OCI-LY7 (cell line): ENCODE measurements at regions not wholly inside any gene's neighbourhood (a gene's known extent, or its start where the extent isn't known, plus 50 kb on each side); places are given as distances from the start of the nearest gene placed in this dataset.

Experiments
- BruUV-seq: library from RNA; stranded (reverse); fragments of 400-500 nt; replicated peaks from 2 replicates; lab custom pipeline; 2021; lab: Mats Ljungman, UMichigan
- CTCF ChIA-PET: fragments of 300-600 bp; sonication (Branson Sonifier 250); formaldehyde crosslinking; loops from one replicate; lab custom pipeline; 2022; ENCODE audit warnings: antibody characterized with exemption; ENCODE audit not compliant: unreplicated experiment; lab: Charles Lee
- POLR2A ChIA-PET: fragments of 300-600 bp; sonication (Branson Sonifier 250); formaldehyde crosslinking; loops from one replicate; lab custom pipeline; 2022; ENCODE audit warnings: antibody characterized with exemption; lab: Charles Lee
- DNase-seq: peaks from one replicate; pipeline ENCODE4 v3.0.0-alpha.2; 2015; ENCODE audit warnings: low spot score
- H2AFZ ChIP-seq: fragments of 200-600 bp; sonication (generic), shearing (Covaris generic); 2 replicates; pipeline ENCODE4 v1.6.1; 2014; ENCODE audit warnings: mild to moderate bottlenecking, antibody characterized with exemption, low read length, moderate library complexity
- H3K27ac ChIP-seq: fragments of 200-600 bp; sonication (generic); 2 replicates; pipeline ENCODE4 v1.5.1; 2014; ENCODE audit warnings: mixed run types, low read depth, mild to moderate bottlenecking, moderate library complexity, low read length, inconsistent platforms; ENCODE audit not compliant: poor library complexity, severe bottlenecking
- H3K36me3 ChIP-seq: fragments of 200-600 bp; sonication (generic); 2 replicates; pipeline ENCODE4 v1.6.1; 2014; ENCODE audit warnings: mild to moderate bottlenecking, antibody characterized with exemption, low read length, moderate library complexity, mixed read lengths; ENCODE audit not compliant: insufficient read depth
- H3K4me1 ChIP-seq: fragments of 200-600 bp; sonication (generic); 2 replicates; pipeline ENCODE4 v1.5.1; 2014; ENCODE audit warnings: mild to moderate bottlenecking, low read length; ENCODE audit not compliant: insufficient read depth, poor library complexity, severe bottlenecking
- H3K4me2 ChIP-seq: fragments of 200-600 bp; sonication (generic); 2 replicates; pipeline ENCODE4 v1.6.1; 2014; ENCODE audit warnings: mild to moderate bottlenecking, low read length
- H3K4me3 ChIP-seq: fragments of 200-600 bp; sonication (generic); 2 replicates; pipeline ENCODE4 v1.5.1; 2014; ENCODE audit warnings: mild to moderate bottlenecking, low read depth, low read length; ENCODE audit not compliant: poor library complexity, severe bottlenecking
- H3K79me2 ChIP-seq: fragments of 200-600 bp; sonication (generic); 2 replicates; pipeline ENCODE4 v1.6.1; 2016; ENCODE audit warnings: low read depth, mild to moderate bottlenecking, low read length, moderate library complexity, mixed read lengths; ENCODE audit not compliant: insufficient read depth
- H3K9me2 ChIP-seq: fragments of 200-600 bp; sonication (generic); 2 replicates; pipeline ENCODE4 v1.6.1; 2016; ENCODE audit warnings: mild to moderate bottlenecking, low read length, mixed read lengths; ENCODE audit not compliant: insufficient read depth
- H3K9me3 ChIP-seq: fragments of 200-600 bp; sonication (generic); 2 replicates; pipeline ENCODE4 v1.6.1; 2014; ENCODE audit warnings: mild to moderate bottlenecking, mixed run types, low read length, mixed read lengths
- H4K20me1 ChIP-seq: fragments of 200-600 bp; sonication (generic); 2 replicates; pipeline ENCODE4 v1.6.1; 2014; ENCODE audit warnings: mild to moderate bottlenecking, antibody characterized with exemption, low read length, moderate library complexity, mixed read lengths; ENCODE audit not compliant: insufficient read depth
- CTCF ChIP-seq: fragments of 200-600 bp; sonication (generic); conservative IDR thresholded peaks from 2 replicates; pipeline ENCODE4 v1.5.1; 2014; ENCODE audit warnings: mild to moderate bottlenecking, antibody characterized with exemption, low read length, moderate library complexity, mixed read lengths
- EZH2phosphoT487 ChIP-seq: fragments of 200-600 bp; sonication (generic); IDR thresholded peaks from 2 replicates; pipeline ENCODE4 v1.6.1; 2018; ENCODE audit warnings: low read depth, borderline replicate concordance, mild to moderate bottlenecking, mixed run types, antibody characterized with exemption, low read length, moderate library complexity, mixed read lengths
- intact Hi-C: fragments of 100-400 bp; cut with micrococcal nuclease; formaldehyde crosslinking; loops from one replicate; pipeline ENCODE4 v1.10.0; 2022; ENCODE audit not compliant: unreplicated experiment

- Histone ChIP-seq H3K4me3 (no peak overlapping the region), H3K27ac (no peak overlapping the region), H3K9me2 (no peaks in the 10 kb centered on the region), H3K9me3 (no peaks in the 10 kb centered on the region), H3K79me2 (no peaks in the 10 kb centered on the region), H4K20me1 (no peaks in the 10 kb centered on the region), H3K4me2 (no peak overlapping the region), H3K4me1 (no peaks in the 10 kb centered on the region), H3K36me3 (no peaks in the 10 kb centered on the region), H2AFZ (no peak overlapping the region)
- intact Hi-C loops, result no loop called here
- ChIA-PET POLR2A (no interaction called here), CTCF (no interaction called here)
- no peak for DNase-seq
- TF ChIP-seq EZH2phosphoT487, result no peak
- no peak for TF ChIP-seq CTCF
- BruUV-seq, result no TSS peak
Observed at GRCh38 chr20:37590938-37591490, 63.3 kb upstream of the BLCAP start.

- CTCF ChIA-PET, result no interaction called here
- Histone ChIP-seq H3K27ac (no peak overlapping the region), H3K4me2 (no peak overlapping the region), H2AFZ (no peak overlapping the region), H3K4me1 (no peaks in the 10 kb centered on the region), H3K36me3 (no peaks in the 10 kb centered on the region), H4K20me1 (no peaks in the 10 kb centered on the region), H3K9me3 (no peaks in the 10 kb centered on the region), H3K4me3 (no peak overlapping the region), H3K79me2 (no peaks in the 10 kb centered on the region), H3K9me2 (no peaks in the 10 kb centered on the region)
- no TSS peak for BruUV-seq
- intact Hi-C loops, result no loop called here
- TF ChIP-seq CTCF, result no peak
- TF ChIP-seq EZH2phosphoT487, result no peak
- POLR2A ChIA-PET, result no interaction called here
- DNase-seq, result no peak
Observed at GRCh38 chr20:37586078-37586477, 58.4 kb upstream of the BLCAP start.

GRCh38 chr20:37584238-37584807 is 56.6 kb upstream of the BLCAP start:
- DNase-seq, result no peak
- Histone ChIP-seq H3K9me3 (no peaks in the 10 kb centered on the region), H3K79me2 (no peaks in the 10 kb centered on the region), H3K4me3 (no peak overlapping the region), H4K20me1 (no peaks in the 10 kb centered on the region), H3K27ac (no peak overlapping the region), H3K9me2 (no peaks in the 10 kb centered on the region), H3K4me1 (no peaks in the 10 kb centered on the region), H3K36me3 (no peaks in the 10 kb centered on the region), H2AFZ (no peak overlapping the region), H3K4me2 (no peak overlapping the region)
- ChIA-PET POLR2A (interaction anchor here (1.4 kb wide), 1 partner anchor 9 kb away, joined by 3 read pairs; no protein-coding TSS in a partner anchor), CTCF (no interaction called here)
- no TSS peak for BruUV-seq
- intact Hi-C loops, result no loop called here
- TF ChIP-seq CTCF (no peak), EZH2phosphoT487 (no peak)
